NCI-H2227 treated with DMSO at 0.1 percent for 48 hours (cell line): ENCODE measurements at regions not wholly inside any gene's neighbourhood (a gene's known extent, or its start where the extent isn't known, plus 50 kb on each side); places are given as distances from the start of the nearest gene placed in this dataset.
"Not testable (repeated sequence)": the region's sequence is repeated elsewhere in the genome, so short reads cannot be mapped to it uniquely, and the experiment has no call there.

Source experiments
- DNase-seq: peaks from one replicate; lab custom pipeline; 2025; lab: John Stamatoyannopoulos, UW

DNA sequence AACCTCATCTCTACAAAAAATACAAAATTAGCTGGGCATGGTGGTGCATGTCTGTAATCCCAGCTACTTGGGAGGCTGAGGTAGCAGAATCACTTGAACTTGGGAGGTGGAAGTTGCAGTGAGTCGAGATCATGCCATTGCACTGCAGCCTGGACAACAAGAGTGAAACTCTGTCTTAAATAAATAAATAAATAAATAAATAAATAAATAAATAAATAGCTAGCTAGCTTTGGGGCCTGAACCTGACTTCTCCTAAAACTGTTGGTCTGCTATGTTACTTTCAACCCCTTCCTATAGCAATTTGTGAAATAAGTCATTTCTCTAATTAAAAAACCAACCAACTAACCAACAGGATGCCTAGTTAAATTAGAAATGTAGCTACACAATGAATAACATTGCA lies 101.0 kb upstream of the KCNG1 start:
- DNase-seq = not testable (repeated sequence)

GRCh38 chr20:51122931-51123658 lies 100.2 kb upstream of the KCNG1 start:
- DNase-seq = no peak

DNA sequence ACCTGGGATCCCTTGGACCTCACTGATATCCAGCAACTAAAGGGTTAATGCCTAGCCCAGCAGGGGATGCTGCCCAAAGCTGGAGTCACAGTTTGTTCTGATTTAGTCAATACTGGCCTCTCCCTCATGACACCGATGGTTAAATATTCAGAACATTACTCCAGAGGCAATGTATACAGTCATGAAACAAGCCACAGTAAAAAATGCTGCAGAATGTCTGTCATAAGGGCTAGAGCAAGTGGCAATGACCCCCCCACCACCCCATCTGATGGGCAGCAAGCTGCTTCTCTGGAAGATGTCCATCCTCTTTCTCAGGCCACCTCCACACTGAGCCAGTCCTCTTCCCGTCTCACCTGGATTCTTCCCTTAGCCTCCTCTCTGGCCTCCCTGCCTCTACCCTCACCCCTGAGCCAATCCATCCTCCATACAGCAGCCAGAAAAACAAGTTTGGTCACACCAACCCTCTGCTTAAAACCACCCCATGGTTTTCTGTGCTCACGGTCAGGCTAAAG lies 99.0 kb upstream of the KCNG1 start:
- no peak for DNase-seq

GRCh38 chr20:51121272-51121671 lies 98.4 kb upstream of the KCNG1 start:
- DNase-seq = no peak

- no peak for DNase-seq
Observed at GRCh38 chr20:51120868-51121267, 98.0 kb upstream of the KCNG1 start.

DNA sequence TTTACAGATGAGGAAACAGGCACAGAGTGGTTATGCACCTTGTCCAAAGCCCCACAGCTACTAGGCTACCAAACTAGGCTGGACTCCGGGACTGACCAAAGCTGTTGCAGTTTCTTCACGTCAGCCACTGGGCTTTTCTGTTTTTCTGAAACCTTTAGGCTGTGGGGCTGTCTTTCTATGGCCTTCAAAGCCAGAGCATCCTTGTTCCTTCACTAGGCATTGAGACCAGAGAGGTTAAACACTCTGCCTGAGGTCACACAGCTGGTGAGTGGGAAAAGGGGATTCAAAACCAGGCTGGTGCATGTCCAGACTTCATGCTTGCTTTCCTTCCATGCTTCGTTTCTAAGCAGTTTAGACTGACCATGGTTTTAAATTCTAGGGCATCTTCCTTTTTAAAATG lies 97.5 kb upstream of the KCNG1 start:
- no peak for DNase-seq

DNA sequence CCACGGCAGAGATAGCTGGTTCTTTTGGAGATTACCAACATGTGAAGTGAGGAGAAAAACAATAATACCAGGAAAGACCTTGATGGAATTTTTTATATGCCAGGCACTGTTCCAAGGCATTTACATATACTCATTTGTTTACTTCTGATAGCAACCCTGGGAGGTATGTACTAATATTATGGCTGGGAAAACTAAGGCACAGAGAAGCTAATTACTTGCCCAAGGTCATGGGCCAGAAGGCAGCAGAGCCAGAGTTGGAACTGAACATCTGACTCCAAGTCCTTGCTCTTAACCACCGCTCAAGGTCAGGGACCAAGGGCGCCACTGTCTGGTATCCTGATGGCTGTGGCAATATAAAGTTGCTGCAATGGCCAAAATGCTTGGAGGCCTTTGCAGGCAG lies 97.0 kb upstream of the KCNG1 start:
- no peak for DNase-seq

DNA sequence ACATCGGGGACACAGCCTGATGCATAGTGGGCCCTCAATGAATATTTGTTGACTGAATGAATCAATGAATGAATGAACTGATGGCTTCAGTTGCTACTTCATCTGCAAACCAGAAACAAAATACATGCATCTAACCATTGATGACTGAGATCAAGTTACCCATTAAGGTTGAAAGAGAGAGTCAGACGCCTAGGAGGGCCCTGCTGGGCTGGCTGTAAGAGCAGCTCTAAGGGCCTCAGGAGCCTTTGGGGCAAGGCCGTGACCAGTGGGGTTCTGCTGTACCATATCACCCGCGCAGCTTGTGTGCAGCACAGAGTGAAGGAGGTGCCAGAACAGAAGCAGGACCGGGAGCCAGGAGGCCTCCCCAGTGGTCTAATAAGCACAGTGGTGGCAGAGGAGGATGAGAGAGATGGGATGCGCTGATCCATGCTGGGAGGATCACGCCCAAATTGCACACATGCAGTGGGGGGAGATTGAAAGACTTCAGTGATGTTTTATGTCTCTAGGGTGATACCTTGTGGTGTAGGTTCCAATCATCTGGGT lies 96.1 kb upstream of the KCNG1 start:
- DNase-seq = no peak

DNA sequence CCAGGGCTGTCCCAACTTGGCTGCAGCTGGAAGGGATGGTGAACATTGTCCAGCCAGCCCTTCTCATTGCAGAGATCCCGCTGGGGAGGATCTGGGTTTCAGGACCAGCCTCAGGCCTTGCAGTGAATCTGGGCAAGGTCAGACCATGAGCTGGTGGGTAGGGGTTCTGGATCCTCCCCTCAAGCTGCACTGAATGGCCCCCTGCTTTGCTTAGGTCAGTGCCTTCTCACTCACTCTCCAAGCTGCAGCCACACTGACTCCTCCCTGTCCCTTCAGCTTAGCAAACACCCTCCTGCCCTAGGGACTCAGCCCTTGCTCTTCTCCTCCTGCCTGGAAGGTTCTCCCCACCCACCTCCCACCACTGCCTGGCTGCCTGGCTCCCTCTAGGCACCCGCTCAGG lies 95.3 kb upstream of the KCNG1 start:
- DNase-seq = no peak

DNA sequence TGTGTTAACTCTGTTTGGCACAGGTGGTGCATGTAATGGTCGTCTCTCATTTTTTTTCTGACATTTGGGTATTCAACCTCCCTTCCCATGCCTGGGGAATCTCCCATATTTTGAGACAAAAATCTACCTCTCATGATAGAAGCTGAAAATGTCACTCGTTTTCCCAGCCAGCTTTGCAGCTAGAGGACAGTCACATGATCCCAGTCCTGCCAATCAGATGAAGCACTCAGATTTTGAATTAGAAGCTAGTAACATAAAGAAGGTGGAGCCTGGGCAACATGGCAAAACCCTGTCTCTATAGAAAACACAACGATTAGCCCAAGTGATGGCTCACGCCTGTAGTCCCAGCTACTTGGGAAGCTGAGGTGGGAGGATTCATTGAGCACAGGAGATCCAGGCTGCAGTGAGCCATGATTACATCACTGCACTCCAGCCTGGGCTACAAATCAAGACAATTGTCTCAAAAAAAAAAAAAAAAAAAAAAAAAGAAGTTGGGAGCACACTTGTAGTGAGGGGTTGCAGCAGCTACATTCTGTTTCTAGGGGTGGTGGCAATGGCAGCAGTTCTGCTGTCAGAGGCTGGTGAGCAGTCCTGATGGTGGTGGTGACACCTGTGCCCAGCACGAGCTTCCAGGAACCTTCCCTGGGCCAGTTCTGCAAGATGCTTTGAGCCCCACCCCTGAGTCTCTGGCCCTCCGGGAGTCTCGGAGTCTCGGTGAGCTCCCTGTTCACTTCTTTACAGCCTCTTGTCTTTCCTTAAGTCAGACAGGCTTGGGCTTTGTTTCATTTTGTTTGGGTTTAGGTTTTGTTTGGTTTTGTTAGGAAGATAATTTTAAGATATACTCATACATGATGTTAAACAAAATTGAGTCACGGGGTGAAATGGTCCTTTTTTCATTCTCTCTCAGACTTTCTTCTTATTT lies 94.1 kb upstream of the KCNG1 start:
- DNase-seq = no peak

DNA sequence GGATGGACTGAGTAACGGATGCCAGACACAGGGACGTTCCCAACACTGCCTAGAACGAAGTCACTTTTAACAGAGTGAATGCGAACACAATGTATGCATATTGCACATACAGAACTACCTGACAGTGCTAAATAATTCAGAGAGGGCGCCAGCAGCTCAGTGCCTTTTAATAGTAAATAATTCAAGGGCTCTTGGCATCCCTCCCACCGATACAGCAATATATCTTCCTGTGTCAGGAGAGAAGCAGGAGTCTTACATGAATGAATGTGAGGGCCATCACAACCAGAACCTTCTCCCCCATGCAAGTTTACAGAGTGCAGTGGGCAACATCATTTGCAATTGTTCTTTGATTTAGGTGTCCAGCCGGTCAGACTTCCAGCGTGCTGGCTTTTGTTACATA lies 88.4 kb upstream of the KCNG1 start:
- no peak for DNase-seq

DNA sequence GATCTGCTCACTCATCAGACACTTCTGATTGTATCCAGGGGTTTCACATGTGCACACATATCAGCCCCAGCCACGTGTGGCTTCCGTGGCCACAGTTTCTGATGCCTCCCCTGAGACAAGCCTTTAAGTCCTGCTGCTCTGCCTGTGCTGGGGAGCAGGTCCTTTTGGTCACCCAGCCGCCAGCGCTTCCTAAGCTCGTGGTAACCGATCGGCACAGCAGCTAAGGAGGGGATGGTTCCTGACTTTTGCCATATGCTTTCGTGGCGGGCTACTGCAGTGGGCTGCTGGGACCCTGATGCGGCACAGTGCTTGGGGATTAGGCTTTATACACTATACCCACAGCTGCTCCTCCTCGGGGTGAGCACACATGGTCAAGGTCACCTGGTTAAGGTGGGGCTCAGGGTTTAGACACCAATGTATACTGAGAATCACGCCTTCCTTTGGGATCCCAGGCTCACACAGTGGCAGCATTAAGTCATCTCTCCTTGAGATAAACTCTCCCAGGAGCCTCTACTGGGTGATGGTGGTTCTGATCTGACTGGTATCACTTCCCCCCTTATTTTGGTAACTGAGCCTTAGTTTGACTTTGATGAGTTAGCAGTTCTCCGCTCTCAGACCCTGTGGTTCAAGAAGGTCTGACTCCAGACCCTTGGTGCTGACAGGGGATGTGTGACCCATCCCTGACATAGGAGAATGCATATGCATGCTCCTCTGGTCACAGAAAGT lies 85.9 kb upstream of the KCNG1 start:
- DNase-seq = no peak

DNA sequence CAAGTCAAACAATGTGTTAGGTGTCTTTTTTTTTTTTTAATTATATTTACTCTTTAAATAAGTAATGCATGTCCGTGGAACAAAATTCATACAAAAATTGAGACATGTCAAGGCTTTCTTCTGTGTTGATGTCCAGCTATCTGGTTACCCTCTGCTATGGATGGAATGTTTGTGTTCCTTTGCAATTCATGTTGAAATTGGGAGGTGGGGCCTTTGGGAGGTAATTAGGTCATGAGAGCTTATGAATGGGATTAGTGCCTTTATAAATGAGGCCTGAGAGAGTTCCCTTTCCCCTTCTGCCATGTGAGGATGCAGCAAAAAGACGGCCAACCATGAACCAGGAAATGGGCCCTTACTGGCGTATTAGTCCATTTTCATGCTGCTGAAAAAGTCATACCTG lies 83.1 kb upstream of the KCNG1 start:
- DNase-seq = no peak

DNA sequence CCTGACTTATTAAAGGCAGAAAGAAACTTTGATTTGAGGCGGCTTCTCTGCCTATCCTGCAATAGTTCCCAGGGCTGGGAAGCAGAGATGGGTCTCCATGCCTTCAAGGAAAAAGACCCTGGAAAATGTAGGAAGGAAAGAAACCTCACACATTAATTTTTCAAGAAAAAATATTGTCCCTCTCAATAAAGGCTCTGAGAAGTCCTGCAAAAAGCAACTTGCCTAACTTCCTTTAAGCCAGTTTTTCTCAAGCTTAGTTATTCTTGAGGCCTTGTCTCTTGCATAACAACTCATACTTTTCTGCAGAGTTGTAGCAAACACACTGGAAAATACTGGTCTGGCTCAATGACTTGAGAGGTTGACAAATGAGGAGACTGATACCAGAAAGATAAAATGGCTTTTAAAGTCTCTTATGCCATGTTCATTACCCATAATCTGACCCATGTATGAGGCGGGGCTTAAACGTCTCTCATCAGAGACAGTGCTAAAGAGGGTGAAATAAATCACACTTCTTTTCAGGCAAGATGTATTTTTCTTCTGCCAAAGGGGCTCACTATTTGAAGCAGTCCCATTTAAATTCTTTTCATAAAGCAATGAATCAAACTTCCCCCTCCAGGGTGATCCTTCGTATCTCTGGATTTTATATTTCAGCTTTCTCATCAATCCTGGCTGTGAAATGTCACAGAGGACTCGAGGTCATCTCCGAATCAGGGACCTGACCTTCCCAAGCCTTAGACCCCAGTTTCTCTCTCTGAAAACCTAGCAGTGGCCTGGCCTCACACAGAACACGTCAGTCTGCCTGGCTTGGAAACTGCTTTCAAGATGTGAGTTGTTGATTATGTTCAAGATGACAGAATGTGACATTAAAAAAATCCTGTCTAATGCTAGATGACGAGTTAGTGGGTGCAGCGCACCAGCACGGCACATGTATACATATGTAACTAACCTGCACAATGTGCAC lies 82.3 kb upstream of the KCNG1 start:
- no peak for DNase-seq

DNA sequence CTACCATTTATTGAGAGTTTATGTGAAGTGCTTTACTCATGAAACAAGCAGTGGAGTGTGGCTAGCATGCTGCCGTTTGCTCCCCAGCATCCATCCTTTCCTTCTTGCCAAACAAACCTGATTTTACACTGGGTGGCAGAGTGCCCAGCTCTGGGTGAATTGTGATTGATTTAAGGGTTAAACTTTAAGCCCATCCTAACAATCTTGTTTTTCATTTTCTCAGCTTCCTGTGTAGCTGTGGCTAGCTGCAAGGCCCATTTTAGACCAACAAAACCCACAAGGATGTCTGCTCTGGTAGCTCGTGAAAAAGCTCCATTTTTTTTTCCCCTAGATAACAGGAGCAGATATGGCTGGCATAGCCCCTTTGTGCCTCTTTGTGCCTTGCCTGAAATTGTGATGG lies 77.7 kb upstream of the KCNG1 start:
- DNase-seq = no peak

DNA sequence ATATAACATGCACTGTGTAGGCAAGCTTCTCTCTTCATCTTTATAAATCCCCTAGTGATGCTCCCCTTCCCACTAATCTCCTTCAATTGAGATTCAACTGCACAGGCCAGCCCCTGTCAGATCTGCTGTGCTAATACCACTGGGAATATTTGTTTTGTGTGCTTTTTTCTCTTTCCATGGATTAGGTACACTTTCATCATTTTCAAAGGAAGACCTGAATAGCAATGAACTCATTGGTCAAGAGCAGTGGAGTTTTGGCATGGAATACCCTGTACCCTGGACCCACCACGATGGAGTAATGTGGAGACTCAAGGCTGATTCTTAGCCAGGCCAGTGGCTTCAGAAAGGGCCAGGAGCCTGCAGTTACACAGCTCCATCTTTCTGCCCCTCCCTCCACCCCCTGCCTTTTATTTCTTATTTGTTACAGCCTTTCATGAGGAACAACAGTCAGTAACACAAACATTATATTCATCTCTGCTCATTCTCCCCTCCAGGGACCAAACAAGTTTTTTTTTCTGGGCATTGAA lies 75.4 kb upstream of the KCNG1 start:
- DNase-seq = no peak

DNA sequence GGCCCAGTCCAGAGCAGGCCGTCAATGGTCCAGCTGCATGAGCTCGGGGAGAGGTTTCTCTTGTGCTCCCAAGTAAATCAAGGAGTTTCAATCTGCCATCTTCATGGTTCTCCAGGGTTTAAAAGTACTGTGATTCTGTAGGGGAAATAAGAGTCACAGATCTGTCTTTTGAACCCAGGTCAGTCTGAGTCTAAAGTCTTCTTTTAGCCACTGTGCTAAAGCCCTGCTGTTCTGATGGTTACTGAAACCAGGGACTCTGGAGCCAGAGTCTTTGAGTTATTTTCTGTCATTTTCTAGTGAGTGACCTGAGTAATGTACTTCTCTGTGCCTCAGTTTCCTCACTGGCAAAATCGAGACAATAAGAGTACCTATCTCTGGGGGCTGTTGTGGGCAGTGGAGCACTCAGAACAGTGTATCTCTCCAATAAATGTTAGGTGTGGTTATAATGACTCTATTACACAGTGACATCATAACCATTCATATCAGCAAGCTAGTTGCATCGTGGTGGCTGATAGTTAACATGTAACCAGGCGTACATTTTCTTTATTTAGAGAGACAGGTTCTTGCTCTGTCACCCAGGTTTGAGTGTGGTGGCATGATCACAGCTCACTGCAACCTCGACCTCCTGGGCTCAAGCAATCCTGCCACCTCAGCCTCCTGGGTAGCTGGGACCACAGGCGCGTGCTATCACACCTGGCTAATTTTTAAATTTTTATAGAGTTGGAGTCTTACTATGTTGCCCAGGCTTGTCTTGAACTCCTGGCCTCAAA lies 74.6 kb upstream of the KCNG1 start:
- DNase-seq = no peak

GRCh38 chr20:51096582-51097267 lies 73.8 kb upstream of the KCNG1 start:
- DNase-seq = no peak
